ENCODE measurements at regions not wholly inside any gene's neighbourhood (a gene's known extent, or its start where the extent isn't known, plus 50 kb on each side); places are given as distances from the start of the nearest gene placed in this dataset.

- 61 to 70% (median 68%) methylated on average over 2 of the region's 2 CpGs for WGBS, 4 donors
- Histone ChIP-seq H3K27me3 (no peaks in the 10 kb centered on the region), H3K36me3 (no peaks in the 10 kb centered on the region), H3K27ac (no peak overlapping the region), H3K9me3 (peaks cover 0 to 25% (median 5%) of the 10 kb centered on the region in 12 donors), H3K4me3 (no peak overlapping the region), H3K4me1 (peaks cover 0 to 37% (median 2%) of the 10 kb centered on the region in 12 donors)
- intact Hi-C loops (cut with DNase I), result no loop called here
- no peak for TF ChIP-seq POLR2A (IDR thresholded peaks at IDR 0.05)
- TF ChIP-seq CTCF (IDR thresholded peaks at IDR 0.05), result no peak
- ATAC-seq (no peak), DNase-seq (no peak)
Measured at GRCh38 chr1:244326757-244327156, 125.0 kb downstream of the ADSS2 start.

GRCh38 chr1:244327533-244327932, 124.2 kb downstream of the ADSS2 start:
- H3K4me3 ChIP-seq, result no peak overlapping the region
- no peaks in the 10 kb centered on the region for H3K27me3 ChIP-seq
- H3K27ac ChIP-seq, result no peak overlapping the region
- ATAC-seq (no peak), DNase-seq (no peak)
- H3K36me3 ChIP-seq, result no peaks in the 10 kb centered on the region
- H3K9me3 ChIP-seq, result peaks cover 0 to 25% (median 5%) of the 10 kb centered on the region in 12 donors
- peaks cover 0 to 29% (median 2%) of the 10 kb centered on the region in 12 donors for H3K4me1 ChIP-seq
- intact Hi-C loops (cut with DNase I), result no loop called here
- TF ChIP-seq POLR2A (IDR thresholded peaks at IDR 0.05) (no peak), CTCF (IDR thresholded peaks at IDR 0.05) (no peak)

- DNase-seq, result no peak
Measured at GRCh38 chr1:244328476-244328875, 123.2 kb downstream of the ADSS2 start.

GRCh38 chr1:244329591-244330317, 122.0 kb downstream of the ADSS2 start:
- DNase-seq, result no peak
- peaks cover 0 to 11% (median 0%) of the 10 kb centered on the region in 12 donors for H3K4me1 ChIP-seq
- no peaks in the 10 kb centered on the region for H3K27me3 ChIP-seq
- intact Hi-C loops (cut with DNase I), result no loop called here
- H3K36me3 ChIP-seq, result no peaks in the 10 kb centered on the region
- peaks cover 0 to 25% (median 5%) of the 10 kb centered on the region in 12 donors for H3K9me3 ChIP-seq
- ATAC-seq, result no peak
- H3K4me3 ChIP-seq, result no peak overlapping the region
- H3K27ac ChIP-seq, result no peak overlapping the region
- TF ChIP-seq POLR2A (IDR thresholded peaks at IDR 0.05) (no peak), CTCF (IDR thresholded peaks at IDR 0.05) (no peak)

More at GRCh38 chr1:244328476-244328875, 123.2 kb downstream of the ADSS2 start:
- no peak for ATAC-seq
- no peak overlapping the region for H3K4me3 ChIP-seq
- TF ChIP-seq POLR2A (IDR thresholded peaks at IDR 0.05) (no peak), CTCF (IDR thresholded peaks at IDR 0.05) (no peak)
- H3K4me1 ChIP-seq, result peaks cover 0 to 22% (median 0%) of the 10 kb centered on the region in 12 donors
- H3K36me3 ChIP-seq, result no peaks in the 10 kb centered on the region
- H3K27me3 ChIP-seq, result no peaks in the 10 kb centered on the region
- peaks cover 0 to 25% (median 5%) of the 10 kb centered on the region in 12 donors for H3K9me3 ChIP-seq
- intact Hi-C loops (cut with DNase I), result no loop called here
- H3K27ac ChIP-seq, result no peak overlapping the region
